GM19035 (cell line): ENCODE measurements at regions not wholly inside any gene's neighbourhood (a gene's known extent, or its start where the extent isn't known, plus 50 kb on each side); places are given as distances from the start of the nearest gene placed in this dataset.
"Not testable (repeated sequence)": the region's sequence is repeated elsewhere in the genome, so short reads cannot be mapped to it uniquely, and the experiment has no call there.

ENCODE experiments used
- ATAC-seq: cut with Tn5 transposase; IDR thresholded peaks from one replicate; pipeline ENCODE4 v1.9.1; 2021; ENCODE audit not compliant: unreplicated experiment

GRCh38 chr3:5673521-5673920 lies 486.0 kb downstream of the EDEM1 start:
- ATAC-seq, result no peak

- ATAC-seq, result no peak
These were observed 487.8 kb downstream of the EDEM1 start for GRCh38 chr3:5675319-5675718.

GRCh38 chr3:5677555-5677954 lies 490.0 kb downstream of the EDEM1 start:
- no peak for ATAC-seq

GRCh38 chr3:5678248-5678647 lies 490.7 kb downstream of the EDEM1 start:
- no peak for ATAC-seq

- no peak for ATAC-seq
These were observed 491.3 kb downstream of the EDEM1 start for GRCh38 chr3:5678844-5679243.

- no peak for ATAC-seq
These were observed 499.7 kb downstream of the EDEM1 start for GRCh38 chr3:5687230-5687629.

- no peak for ATAC-seq
These were observed 503.0 kb downstream of the EDEM1 start for GRCh38 chr3:5690490-5690889.

- ATAC-seq, result no peak
These were observed 503.5 kb downstream of the EDEM1 start for GRCh38 chr3:5690904-5691532.

GRCh38 chr3:5692446-5692845 lies 504.9 kb downstream of the EDEM1 start:
- ATAC-seq, result no peak

- no peak for ATAC-seq
These were observed 506.8 kb downstream of the EDEM1 start for GRCh38 chr3:5694266-5694665.

- ATAC-seq, result no peak
These were observed 511.3 kb downstream of the EDEM1 start for GRCh38 chr3:5698851-5699250.

- no peak for ATAC-seq
These were observed 511.8 kb downstream of the EDEM1 start for GRCh38 chr3:5699313-5699712.

GRCh38 chr3:5699811-5700210 lies 512.3 kb downstream of the EDEM1 start:
- ATAC-seq, result no peak

GRCh38 chr3:5701005-5701404 lies 513.5 kb downstream of the EDEM1 start:
- ATAC-seq, result not testable (repeated sequence)

GRCh38 chr3:5707794-5708193 lies 520.3 kb downstream of the EDEM1 start:
- ATAC-seq, result no peak

- no peak for ATAC-seq
These were observed 522.2 kb downstream of the EDEM1 start for GRCh38 chr3:5709714-5710113.

GRCh38 chr3:5710718-5711117 lies 523.2 kb downstream of the EDEM1 start:
- ATAC-seq, result no peak

- no peak for ATAC-seq
These were observed 529.7 kb downstream of the EDEM1 start for GRCh38 chr3:5717254-5717653.

- ATAC-seq, result not testable (repeated sequence)
These were observed 532.2 kb downstream of the EDEM1 start for GRCh38 chr3:5719668-5720067.

- ATAC-seq, result no peak
These were observed 538.3 kb downstream of the EDEM1 start for GRCh38 chr3:5725801-5726200.

GRCh38 chr3:5726621-5727020 lies 539.1 kb downstream of the EDEM1 start:
- no peak for ATAC-seq

GRCh38 chr3:5727743-5728484 lies 540.4 kb downstream of the EDEM1 start:
- no peak for ATAC-seq

GRCh38 chr3:5729852-5730251 lies 542.3 kb downstream of the EDEM1 start:
- ATAC-seq, result no peak
